ENCODE measurements at regions not wholly inside any gene's neighbourhood (a gene's known extent, or its start where the extent isn't known, plus 50 kb on each side); places are given as distances from the start of the nearest gene placed in this dataset.
"Not testable (repeated sequence)": the region's sequence is repeated elsewhere in the genome, so short reads cannot be mapped to it uniquely, and the experiment has no call there.

DNA sequence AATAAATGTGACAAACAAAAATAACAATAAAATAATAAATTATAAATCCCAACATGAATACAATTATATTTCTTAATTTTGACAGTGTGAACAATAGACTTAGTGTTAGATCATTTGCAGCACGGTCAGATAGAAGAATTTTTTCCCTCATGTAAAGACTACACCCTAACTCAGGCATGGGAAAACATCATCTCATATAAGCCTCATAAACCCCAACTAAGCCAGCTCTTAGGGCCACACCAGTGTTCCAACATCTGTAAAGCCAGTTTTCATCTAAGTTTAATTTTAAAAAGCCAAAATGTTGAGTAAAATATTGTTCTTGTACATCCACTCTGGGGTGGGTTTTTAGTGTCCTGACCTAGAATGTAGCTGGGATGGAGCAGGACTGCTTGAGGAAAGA, 167.4 kb downstream of the QRSL1 start:
- DNase-seq = no peak

DNA sequence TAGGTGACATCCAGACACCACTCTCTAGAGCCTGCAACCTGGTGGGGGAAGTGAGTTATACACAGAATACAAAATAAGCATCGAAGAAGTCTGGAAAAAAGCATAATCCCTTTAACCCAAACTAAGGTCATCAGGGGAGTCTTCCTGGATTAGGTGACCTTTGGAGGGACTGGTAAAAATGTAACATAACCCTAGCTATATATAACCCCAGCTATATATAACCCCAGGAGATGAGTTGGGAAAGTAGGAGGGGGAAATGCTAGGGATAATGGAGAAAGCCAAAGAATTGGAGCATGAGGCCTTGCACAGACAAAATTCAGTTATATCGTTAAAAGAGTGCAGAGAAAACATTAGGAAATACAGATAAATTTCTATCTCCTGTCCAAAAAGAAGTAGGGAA, 164.8 kb downstream of the QRSL1 start:
- no peak for DNase-seq

DNA sequence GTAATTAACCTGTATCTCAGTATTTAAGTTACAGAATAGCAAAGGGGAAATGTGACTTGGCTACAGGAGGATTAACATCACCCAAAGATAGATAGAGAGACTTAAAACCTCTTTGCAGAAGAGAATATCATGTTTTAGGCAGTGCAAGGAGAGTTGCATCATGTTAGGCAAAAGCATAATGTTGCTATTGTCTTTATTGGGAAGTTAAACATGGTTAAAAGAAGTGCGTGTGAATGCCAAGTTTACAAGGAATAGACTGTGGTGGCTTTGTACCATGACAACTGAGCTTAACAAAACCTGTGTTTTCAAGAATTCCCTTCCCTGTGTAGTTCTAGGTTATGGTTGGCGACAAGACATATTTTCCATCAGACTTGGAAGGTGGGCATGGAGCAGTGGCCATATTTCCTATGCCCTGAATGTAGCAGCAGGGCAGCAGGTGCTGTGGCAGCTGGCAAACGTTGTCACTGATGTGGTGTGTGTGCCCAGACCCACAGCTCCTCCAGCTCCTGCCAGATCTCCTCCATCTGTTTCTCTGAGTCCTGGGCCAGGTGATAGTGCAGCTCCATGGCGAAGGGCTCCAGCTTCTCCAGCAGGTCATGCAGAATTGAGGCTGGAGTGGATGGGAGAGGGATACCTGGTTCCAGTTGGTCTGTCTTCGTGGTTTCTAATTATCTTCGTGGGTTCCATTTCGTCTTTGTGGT, 163.3 kb downstream of the QRSL1 start:
- DNase-seq = no peak

DNA sequence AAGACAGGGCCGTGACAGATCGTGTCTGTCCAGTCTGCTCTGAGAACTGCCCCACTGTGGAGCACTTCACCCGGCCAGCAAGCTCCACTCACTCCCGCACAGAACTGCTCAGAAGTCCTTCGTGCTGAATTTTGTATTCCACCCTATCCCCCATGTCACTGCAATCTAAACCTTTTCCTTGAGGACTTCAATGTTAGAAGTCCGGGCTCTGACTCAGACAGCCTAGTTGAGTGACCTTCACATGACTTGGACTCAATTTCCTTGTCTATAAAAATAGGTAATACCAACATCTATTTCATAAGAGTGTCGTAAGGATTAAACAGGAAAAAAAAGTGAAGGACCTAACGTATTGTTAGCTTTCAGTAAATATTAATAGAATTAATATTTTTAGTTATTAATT, 161.6 kb downstream of the QRSL1 start:
- DNase-seq = no peak

DNA sequence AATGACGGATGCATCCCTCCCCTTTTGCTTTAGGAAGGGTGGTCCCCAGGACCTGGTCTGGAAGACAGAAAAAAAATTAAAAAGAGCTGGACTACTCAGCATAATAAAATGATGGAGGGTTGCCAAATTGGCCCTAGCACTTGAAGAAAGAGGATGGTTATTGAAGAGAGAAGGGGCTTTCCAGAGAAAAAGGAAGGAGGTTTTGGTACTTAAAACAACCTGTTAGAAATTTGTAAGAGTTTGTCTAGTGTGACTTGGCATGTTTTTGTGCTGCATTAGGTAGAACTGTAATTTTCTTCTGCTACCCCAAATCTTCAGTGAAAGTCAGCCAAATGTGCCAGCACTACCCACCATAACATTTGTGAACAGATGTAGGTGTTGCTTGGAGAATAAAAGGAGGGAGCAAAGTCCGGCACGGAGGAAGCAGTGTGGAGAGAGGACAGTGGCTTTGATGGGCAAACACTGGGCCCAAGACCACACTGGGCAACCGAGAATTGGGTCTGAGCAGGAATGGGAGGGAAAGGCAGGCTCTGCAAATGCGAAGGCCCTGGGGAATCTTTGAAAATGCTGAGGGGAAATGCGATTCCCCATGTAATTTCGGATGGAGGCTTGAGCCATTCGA, 160.9 kb downstream of the QRSL1 start:
- no peak for DNase-seq

DNA sequence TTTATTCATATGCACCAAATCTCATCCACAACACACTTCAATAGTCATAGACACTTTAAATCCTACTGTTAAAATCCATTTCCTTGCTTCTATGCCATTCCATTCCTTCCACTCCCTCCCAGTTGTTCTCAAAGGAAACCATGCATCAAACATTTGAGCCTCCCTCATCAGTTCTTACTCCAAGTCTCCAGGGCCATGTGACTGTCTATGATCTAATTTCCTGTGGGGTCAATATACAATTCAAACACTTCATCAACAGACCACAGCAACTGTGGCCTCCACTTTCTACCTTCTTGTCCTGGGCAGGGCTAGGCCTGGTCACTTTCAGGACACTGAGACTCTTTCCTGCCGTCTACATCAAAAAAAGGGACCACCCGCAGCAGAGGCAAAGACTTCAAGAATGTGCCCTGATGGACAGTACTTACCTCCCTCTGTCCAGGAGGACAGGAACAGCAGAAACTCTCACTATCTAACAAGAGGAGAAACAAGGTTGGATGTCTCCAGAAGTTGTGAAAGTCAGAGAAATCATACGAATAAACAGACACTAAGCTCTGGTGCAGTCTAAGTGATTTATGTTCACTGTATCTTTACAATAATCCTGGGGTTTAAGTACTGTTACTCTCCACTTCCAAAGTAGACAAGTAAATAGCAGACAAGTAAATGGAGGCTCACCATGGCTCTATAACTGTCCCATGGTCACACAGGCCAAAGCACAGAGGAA, 160.2 kb downstream of the QRSL1 start:
- no peak for DNase-seq

DNA sequence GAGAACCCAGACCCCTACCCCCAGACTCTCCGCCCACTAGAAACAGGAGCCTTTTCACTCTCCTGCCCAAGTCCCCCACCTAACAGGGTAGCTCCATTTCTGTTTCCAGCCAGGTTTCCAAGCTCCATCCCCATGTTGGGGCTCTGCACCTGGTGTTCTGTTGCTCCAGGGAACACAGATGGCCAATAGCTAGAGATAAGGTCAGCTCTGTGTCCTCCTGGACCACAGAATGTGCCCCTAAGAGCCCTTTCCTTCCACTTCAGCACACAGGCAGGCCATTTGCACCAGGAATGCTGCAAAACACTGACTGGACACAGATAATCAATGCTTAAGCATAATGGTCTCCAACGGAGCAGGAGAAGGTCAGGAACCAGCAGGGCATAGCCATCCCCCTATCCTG, 159.4 kb downstream of the QRSL1 start:
- DNase-seq = no peak

DNA sequence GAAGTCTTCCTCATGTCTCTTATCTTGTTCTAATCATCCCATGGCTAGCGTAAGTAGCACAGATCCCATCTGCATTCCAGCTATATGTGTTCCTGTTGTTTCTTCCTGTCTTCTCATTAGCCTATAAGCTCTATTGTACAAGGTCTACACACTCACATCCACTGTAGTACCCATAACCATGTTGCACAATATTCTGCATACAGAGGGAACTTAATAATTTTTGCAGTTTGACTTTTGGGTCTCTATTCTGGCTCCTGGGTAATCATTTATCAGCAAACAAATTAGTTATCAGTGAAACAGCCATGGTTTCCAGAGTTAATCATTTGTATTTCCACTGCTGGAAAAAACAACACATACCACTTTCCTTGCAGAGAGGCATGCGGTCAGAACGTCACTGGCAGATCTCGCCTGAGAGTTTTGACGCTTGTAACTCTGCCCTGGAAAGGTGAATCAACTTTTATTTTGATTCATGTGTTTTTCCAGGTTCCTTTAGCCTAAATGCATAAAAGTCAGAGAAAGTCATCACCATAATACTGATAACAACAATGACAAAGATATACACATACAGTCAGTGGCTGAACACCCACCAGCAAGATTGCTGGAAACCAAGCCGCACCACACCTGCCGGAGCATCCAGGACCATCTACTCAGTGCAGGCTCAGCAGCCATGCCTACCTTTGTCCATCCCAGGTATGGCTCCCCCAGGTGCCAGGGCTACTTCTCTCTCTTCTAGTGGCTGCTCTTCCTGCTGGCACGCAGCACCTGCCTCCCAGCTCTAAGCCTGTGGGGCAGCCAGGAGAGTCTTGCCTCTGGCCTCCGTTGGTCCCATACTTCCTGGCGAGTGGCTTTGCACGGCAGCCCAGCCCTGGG, 158.2 kb downstream of the QRSL1 start:
- DNase-seq = no peak

DNA sequence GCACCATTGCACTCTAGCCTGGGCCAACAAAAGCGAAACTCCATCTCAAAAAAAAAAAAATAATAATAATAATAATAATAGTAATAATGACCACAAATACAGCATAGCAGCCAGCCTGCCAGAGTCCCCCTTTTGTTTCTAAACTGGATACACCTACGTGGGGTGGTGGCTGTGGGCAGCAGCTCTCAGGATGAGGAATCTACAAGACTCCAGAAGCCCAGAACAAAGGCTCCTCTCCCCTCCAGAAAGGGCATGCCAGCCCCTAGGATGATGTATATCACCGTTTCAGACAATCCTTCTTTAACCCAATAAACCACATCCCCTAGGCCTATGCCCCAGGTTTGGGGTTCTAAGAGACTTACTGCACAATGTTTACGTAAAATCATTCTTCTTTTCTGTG, 155.9 kb downstream of the QRSL1 start:
- DNase-seq = no peak

DNA sequence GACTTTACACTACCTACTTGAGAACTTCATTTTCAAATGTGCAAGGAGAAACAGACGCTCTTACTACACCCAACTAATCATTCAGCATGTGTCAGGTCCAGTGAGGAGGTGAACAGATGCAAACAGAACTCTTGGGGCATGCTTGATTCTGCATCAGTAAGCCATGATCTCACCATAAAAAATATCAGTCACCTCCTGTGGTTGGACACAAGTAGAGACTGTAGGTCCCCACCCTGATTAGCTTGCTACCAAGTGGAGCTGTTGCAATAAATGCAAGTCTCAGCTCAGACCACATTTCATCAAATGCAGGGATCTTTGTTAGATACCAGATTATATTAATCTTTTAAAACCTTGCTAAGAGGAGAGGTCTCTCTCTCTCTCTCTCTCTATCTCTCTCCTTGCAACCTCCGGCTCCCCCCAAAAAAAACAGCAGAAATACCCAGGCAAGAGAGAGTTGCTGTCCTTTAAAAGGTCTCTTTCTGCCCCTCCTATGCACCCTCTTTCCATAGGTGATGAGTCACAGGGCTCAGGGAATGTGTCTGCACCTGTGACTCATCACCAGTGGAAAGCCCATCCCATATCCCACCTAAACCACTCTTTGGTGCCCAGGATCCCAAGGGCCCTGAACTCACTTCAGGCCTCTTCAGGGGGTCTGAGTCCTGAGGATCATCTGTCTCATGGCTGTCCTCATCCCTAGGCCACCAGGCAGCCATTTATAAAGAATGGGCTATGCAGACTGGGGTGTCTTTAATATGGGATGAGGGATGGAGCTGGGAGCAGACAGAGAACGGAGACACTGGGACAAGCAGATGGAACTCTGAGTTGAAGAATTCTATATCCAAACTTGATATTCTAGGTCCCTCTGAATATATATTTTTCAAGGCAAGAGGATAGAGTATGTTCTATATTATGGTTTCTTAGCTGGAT, 154.5 kb downstream of the QRSL1 start:
- DNase-seq = no peak

DNA sequence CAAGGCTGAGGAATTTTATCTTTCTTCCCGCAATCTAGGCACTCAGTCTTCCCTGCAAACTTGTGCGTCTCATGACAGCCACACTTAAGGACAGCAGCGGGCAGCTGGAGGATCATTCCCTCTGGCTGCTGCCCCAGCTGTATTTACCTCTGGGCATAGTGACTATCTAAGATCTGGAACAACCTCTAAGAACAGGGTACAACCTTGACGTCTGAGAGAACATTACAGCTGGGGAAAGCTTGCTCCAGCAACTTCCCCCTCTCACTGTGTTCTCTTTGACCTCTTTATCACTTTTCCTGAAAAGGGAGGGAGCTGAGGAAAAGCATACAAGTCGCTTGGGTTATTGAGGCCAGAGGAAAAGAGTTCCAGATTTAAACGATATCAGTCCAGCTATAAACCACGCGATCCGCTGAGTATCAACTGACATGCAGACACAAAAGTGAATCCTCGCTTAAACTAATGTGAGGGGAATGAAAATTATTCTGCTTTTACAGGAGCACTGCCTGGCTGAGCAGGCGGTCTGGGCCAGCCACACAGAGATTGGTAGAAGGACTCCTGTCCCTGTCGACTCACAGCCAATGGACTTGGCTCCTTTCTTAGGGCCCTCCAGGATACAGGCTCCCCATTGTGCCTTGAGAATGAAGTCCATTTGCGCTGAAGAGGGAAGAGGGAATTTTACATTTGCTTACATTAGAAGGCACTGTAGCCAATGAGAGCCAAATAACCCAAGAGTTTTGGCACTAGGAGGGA, 153.3 kb downstream of the QRSL1 start:
- DNase-seq = no peak

DNA sequence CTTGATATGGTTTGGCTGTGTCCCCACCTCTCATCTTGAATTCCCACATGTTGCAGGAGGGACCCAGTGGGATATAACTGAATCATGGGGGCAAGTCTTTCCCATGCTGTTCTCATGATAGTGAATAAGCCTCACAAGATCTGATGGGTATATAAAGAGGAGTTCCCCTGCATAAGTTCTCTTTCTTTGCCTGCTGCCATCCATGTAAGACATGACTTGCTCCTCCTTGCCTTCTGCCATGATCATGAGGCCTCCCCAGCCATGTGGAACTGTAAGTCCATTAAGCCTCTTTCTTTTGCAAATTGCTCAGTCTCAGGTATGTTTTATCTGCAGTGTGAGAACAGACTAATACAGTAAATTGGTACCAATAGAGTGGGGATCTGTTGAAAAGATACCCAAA, 150.2 kb downstream of the QRSL1 start:
- not testable (repeated sequence) for DNase-seq

DNA sequence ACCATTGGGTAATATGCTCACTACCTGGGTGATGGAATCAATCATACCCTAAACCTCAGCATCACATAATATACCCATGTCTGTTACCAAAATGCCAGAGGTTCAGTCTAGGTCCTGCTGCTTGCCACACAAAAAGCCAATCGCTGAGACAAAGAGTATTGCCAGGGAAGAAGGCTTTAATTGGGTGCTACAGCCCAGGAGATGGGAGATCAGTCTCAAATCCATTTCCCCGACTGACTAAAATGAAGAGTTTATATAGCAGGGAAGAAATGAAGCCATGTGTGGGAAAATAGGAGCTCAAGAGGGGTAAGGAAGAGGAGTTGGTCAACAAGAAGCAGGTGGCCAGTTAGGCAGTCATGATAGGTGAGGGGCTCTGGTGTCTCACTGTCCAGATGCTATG, 149.6 kb downstream of the QRSL1 start:
- no peak for DNase-seq

DNA sequence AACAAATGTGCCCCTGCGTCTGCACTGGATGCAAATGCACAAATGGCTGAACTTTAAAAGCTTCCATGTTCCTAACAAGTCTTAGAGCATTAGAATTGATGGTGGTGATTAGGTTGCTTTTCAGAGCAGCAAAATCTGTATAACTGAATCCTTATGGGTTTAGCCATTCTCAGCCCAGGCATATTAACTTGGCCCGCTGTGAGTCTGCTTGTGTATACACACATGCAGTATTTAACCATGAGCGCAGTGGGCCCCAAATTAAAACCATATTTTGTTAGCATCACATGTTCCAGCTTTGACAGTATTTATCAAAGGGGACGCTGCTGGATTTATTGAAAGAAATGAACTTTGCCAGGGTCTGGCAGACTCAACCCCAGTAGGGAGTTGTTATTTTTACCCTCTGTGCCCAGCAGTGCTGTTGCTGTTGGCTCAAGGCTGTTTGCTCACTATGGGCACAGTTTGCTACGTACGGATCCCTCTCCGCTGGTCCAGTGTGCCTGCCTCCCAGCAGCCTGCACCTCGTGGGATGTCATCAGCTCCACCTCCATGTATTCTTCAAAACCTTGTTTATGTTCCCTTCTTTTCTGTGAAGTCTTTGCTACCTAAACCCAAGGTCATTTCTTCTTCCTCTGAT, 144.7 kb downstream of the QRSL1 start:
- DNase-seq = no peak

DNA sequence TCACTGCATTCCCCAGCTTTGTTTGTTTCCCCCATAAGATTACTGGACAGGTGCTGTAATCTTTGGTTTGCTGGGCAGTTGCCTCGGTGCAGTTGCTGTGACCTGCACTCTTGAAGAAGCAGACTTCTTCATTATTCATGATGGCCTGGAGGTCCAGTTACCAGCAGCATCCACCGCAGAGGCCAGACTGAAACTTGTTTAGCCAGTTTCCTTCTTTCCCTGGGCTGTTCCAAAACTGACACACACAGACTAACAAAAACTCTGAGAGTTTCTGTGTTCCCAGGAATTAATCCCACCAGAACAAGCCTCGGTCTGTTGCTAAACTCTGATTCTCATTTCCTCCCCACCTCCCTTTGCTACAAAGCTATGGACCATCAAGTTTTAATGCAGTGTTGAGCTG, 144.1 kb downstream of the QRSL1 start:
- no peak for DNase-seq

DNA sequence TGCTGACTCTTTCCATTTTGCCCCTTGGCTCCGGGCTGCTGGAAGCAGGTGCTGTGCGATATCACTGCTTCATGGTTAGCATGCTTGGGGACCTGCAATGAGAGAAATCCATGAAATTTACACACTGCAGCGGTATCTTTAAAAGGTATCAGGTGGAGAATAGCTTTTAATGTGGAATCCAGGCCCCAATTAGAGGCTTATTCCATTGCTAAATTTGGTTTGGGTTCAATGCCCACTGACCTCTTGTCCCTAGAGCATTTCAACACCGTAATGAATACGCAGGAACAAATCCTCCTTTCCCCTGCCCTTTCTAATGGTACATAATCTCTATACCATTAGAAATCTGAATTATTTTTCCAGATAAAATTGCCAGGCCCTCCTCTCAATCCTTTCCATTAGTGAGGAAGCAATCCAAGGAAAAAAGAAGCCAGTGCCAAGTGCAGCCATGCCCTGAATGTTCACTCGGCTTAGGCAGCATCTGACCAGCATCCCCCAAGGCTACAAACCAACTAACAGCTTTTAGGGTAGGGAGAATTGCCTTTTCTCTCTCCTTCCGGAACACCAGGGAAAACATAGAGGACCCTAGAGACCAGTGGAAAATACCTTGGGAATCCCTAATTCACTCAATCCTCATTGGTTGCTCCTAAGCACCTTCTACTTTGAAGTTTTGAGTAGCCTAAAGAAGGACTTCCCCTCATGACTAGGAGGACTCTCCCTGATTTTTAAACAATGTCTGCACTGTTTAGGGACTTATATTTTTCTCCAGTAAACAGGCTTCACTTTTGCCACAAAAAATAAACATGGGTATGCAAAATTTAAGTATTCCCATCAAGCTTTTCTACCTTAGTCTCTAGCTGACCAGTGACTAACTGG, 143.1 kb downstream of the QRSL1 start:
- DNase-seq = no peak

DNA sequence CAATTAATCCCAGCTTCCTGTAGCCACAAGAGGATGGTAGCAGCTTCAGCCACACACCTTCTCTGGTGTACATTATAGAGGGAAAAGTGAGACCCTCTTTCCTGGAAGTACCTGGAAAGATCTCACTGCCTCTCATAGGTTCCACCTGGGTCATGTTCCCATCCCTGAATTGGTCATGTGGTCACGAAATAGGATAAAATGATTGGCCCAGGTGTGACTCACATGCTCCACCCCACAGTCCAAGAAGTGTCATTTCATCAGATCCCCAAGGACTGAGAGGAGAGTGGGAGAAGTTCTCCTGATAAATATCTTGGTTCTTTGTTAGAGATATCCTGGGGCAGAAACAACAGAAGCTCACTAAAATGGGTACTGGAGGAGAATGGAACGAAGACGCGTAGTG, 142.4 kb downstream of the QRSL1 start:
- no peak for DNase-seq

DNA sequence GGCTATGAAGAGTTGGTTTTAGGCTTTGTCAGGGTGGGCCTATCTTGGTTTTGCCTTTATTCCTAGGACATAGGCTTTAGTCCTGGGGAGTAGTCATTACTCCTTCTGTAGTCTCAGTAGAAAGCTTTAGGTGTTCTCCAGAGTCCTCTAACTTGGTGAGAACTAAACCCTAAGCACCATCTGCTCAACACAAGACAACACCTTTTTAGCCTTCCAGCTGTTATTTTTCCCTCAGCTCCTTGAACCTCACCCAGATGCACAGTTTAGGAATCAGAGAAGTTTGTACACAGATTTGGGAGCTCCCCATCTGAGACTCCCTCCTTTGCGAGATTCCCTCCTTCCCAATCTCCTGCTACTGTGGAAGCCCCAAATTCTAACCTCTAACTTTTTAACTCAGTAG, 141.3 kb downstream of the QRSL1 start:
- DNase-seq = no peak

DNA sequence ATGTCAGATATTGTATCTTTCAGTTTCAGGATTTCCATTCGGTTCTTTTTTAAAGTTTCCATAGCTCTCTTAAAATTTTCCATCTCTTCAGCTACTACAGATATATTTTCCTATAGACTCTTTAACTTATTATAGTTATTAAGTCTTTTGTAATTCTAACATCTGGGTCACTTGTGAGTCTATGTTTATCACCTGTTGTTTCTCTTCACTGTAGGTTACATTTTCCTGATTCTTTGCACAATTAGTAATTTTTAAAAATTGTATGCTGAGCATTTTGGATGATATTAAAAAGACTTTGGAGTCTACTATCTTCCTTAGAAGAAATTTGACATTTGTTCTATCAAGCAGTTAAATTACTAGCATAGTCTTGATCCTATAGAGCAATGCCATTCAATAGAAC, 140.7 kb downstream of the QRSL1 start:
- no peak for DNase-seq

DNA sequence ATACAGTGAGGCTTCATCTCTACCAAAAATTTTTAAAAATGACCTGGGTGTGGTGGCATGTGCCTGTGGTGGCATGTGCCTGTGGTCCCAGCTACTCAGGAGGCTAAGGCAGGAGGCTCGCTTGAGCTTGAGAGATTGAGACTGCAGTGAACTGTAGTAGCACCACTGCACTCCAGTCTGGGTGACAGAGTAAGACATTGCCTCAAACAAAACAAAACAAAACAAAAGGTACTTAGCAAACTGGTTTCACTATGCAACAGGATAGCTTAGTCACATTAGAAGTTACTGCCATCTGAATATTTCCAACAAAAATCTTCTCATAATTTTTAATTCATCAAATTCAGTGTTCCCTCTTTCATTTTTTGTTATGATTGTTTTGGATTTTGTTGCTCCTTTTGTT, 137.9 kb downstream of the QRSL1 start:
- DNase-seq = no peak
